Mesothelial cell of epicardium (in vitro differentiated cells): ENCODE measurements at regions not wholly inside any gene's neighbourhood (a gene's known extent, or its start where the extent isn't known, plus 50 kb on each side); places are given as distances from the start of the nearest gene placed in this dataset.

Source experiments
- DNase-seq, 2 experiments: peaks; one replicate each; pipeline ENCODE4 v3.0.0; 2021; ENCODE audit warnings: low spot score in 2 of 2; ENCODE audit not compliant: unreplicated experiment in 2 of 2
- H3K27ac Mint-ChIP-seq: 2 replicates; pipeline ENCODE4 v1.8.0; 2021; ENCODE audit warnings: mixed read lengths
- H3K27me3 Mint-ChIP-seq: 2 replicates; pipeline ENCODE4 v1.8.0; 2021; ENCODE audit warnings: low read depth, mixed read lengths
- H3K36me3 Mint-ChIP-seq: 2 replicates; pipeline ENCODE4 v1.8.0; 2021; ENCODE audit warnings: mixed read lengths
- H3K4me1 Mint-ChIP-seq: 2 replicates; pipeline ENCODE4 v1.8.0; 2021; ENCODE audit warnings: mixed read lengths
- H3K4me3 Mint-ChIP-seq: 2 replicates; pipeline ENCODE4 v1.8.0; 2021; ENCODE audit warnings: mild to moderate bottlenecking, moderate library complexity, mixed read lengths
- H3K9me3 Mint-ChIP-seq: 2 replicates; pipeline ENCODE4 v1.8.0; 2021; ENCODE audit warnings: mixed read lengths
- TF ChIP-seq, protein P1 (sequence below): fragments of 200-600 bp; sonication (generic); IDR thresholded peaks from one replicate; pipeline ENCODE4 v1.5.0; 2021; ENCODE audit warnings: antibody characterized with exemption; ENCODE audit not compliant: unreplicated experiment

DNA sequence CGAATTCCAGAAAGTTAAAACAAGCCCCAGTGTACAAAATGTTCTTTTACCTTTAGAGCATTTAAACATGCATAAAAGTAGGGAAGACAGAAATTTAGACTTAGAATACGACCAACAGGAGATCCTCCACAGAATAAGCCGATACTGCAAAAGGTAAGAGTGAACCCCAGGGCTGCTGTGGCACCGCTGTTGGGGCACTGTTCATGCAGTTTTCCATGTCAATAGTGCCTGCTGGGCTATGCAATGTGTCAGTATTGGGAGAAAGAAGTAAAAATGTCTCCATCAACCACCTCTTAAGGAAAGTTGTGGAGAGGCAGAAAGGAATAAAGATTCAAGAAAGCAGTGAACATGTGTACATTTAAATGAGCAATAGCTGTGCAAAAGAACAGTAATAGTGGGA is 326.5 kb upstream of the SEMA3C start:
- TF ChIP-seq, protein P1, sequence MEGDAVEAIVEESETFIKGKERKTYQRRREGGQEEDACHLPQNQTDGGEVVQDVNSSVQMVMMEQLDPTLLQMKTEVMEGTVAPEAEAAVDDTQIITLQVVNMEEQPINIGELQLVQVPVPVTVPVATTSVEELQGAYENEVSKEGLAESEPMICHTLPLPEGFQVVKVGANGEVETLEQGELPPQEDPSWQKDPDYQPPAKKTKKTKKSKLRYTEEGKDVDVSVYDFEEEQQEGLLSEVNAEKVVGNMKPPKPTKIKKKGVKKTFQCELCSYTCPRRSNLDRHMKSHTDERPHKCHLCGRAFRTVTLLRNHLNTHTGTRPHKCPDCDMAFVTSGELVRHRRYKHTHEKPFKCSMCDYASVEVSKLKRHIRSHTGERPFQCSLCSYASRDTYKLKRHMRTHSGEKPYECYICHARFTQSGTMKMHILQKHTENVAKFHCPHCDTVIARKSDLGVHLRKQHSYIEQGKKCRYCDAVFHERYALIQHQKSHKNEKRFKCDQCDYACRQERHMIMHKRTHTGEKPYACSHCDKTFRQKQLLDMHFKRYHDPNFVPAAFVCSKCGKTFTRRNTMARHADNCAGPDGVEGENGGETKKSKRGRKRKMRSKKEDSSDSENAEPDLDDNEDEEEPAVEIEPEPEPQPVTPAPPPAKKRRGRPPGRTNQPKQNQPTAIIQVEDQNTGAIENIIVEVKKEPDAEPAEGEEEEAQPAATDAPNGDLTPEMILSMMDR, result no peak
- H3K9me3 Mint-ChIP-seq, result peaks cover 26% of the 10 kb centered on the region

DNA sequence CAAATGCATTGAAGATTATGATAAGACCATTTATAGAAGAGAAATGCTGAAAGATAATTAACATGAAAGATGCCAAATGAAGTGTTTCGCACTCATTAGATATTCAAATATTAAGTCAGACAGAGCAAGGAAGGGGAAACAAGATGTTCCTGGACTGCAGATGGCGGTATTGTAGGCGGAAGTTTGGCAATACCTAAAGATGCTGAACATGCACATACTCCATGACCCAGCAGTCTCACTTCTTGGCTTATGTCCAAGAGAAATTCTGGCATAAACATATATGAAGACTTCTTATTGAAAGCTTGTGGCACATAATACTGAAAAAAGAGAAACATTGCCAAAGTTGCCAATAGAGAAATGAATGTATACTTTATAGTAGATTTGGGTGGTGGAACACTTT is 325.4 kb upstream of the SEMA3C start:
- peaks cover 29% of the 10 kb centered on the region for H3K9me3 Mint-ChIP-seq
- TF ChIP-seq, protein P1, result no peak
- H3K27me3 Mint-ChIP-seq, result no peaks in the 10 kb centered on the region
- peaks cover 13% of the 10 kb centered on the region for H3K4me1 Mint-ChIP-seq
- H3K36me3 Mint-ChIP-seq, result peaks cover 4% of the 10 kb centered on the region
- no peak for DNase-seq
- no peak overlapping the region for H3K4me3 Mint-ChIP-seq
- no peak overlapping the region for H3K27ac Mint-ChIP-seq

More for the DNA sequence above, 326.5 kb upstream of the SEMA3C start:
- Mint-ChIP-seq H3K27ac (no peak overlapping the region), H3K36me3 (peaks cover 4% of the 10 kb centered on the region), H3K4me1 (peaks cover 7% of the 10 kb centered on the region), H3K27me3 (no peaks in the 10 kb centered on the region), H3K4me3 (no peak overlapping the region)
- DNase-seq, result no peak

- Mint-ChIP-seq H3K4me3 (no peak overlapping the region), H3K27ac (no peak overlapping the region), H3K36me3 (peaks cover 4% of the 10 kb centered on the region), H3K4me1 (peaks cover 30% of the 10 kb centered on the region), H3K27me3 (no peaks in the 10 kb centered on the region), H3K9me3 (peaks cover 9% of the 10 kb centered on the region)
- TF ChIP-seq, protein P1, result no peak
- DNase-seq, result no peak
These were observed 317.7 kb upstream of the SEMA3C start for GRCh38 chr7:81236560-81236959.

DNA sequence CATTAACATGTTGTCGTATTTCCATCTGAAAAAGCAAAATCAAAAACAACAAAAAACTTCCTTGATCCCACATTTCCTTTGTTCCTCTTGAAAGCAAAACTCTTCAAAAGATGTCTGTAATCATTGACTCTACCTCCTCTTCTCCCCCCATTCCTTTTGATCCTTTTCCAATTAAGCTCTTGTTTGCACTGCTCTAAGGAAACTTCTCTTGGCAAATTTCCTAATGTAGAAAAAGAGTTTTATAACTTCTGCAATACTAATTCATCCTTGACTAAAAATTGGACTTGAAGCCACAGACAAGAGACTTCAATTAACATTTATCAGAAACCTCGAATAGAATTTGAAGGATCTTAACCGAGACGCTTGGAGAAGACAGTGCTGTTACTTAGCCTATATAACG is 317.1 kb upstream of the SEMA3C start:
- Mint-ChIP-seq H3K36me3 (no peaks in the 10 kb centered on the region), H3K4me1 (peaks cover 32% of the 10 kb centered on the region)

GRCh38 chr7:81234896-81235295 is 316.0 kb upstream of the SEMA3C start:
- no peaks in the 10 kb centered on the region for H3K9me3 Mint-ChIP-seq
- H3K27ac Mint-ChIP-seq, result peak overlapping the region; percentile 31

More for the DNA sequence above, 317.1 kb upstream of the SEMA3C start:
- peaks cover 3% of the 10 kb centered on the region for H3K9me3 Mint-ChIP-seq
- no peak for DNase-seq
- TF ChIP-seq, protein P1, result no peak
- no peak overlapping the region for H3K4me3 Mint-ChIP-seq
- H3K27ac Mint-ChIP-seq, result no peak overlapping the region
- no peaks in the 10 kb centered on the region for H3K27me3 Mint-ChIP-seq

More at GRCh38 chr7:81234896-81235295, 316.0 kb upstream of the SEMA3C start:
- Mint-ChIP-seq H3K27me3 (no peaks in the 10 kb centered on the region), H3K36me3 (no peaks in the 10 kb centered on the region), H3K4me3 (no peak overlapping the region), H3K4me1 (peaks cover 35% of the 10 kb centered on the region)
- no peak for DNase-seq
- TF ChIP-seq, protein P1, result no peak
